G401 (cell line): ENCODE measurements at regions not wholly inside any gene's neighbourhood (a gene's known extent, or its start where the extent isn't known, plus 50 kb on each side); places are given as distances from the start of the nearest gene placed in this dataset.
"Not testable (repeated sequence)": the region's sequence is repeated elsewhere in the genome, so short reads cannot be mapped to it uniquely, and the experiment has no call there.

Experiments used
- DNase-seq: peaks from one replicate; pipeline ENCODE4 v3.0.0-alpha.2; 2015; ENCODE audit warnings: low spot score
- in situ Hi-C: cut with HindIII; loops from 2 replicates; pipeline ENCODE4 v1.10.0; 2016; ENCODE audit warnings: low sequenced_read_pairs, mixed read lengths

- no peak for DNase-seq
- in situ Hi-C loops, result no loop called here
Measured at GRCh38 chr2:117555965-117556364, 258.5 kb upstream of the DDX18 start.

- DNase-seq, result no peak
- in situ Hi-C loops, result no loop called here
Measured at GRCh38 chr2:117557626-117558025, 256.9 kb upstream of the DDX18 start.

GRCh38 chr2:117562654-117563053 lies 251.8 kb upstream of the DDX18 start:
- DNase-seq, result no peak
- in situ Hi-C loops, result no loop called here

- no peak for DNase-seq
- in situ Hi-C loops, result no loop called here
Measured at GRCh38 chr2:117571590-117572349, 242.7 kb upstream of the DDX18 start.

- in situ Hi-C loops, result no loop called here
- DNase-seq, result no peak
Measured at GRCh38 chr2:117587310-117587709, 227.2 kb upstream of the DDX18 start.

GRCh38 chr2:117603060-117603459 lies 211.4 kb upstream of the DDX18 start:
- DNase-seq, result no peak
- in situ Hi-C loops, result no loop called here

GRCh38 chr2:117603567-117603966 lies 210.9 kb upstream of the DDX18 start:
- in situ Hi-C loops, result no loop called here
- DNase-seq, result no peak

GRCh38 chr2:117607202-117607601 lies 207.3 kb upstream of the DDX18 start:
- in situ Hi-C loops, result no loop called here
- DNase-seq, result no peak

- in situ Hi-C loops, result no loop called here
- no peak for DNase-seq
Measured at GRCh38 chr2:117613101-117613500, 201.4 kb upstream of the DDX18 start.

GRCh38 chr2:117614296-117614695 lies 200.2 kb upstream of the DDX18 start:
- in situ Hi-C loops, result no loop called here
- DNase-seq, result no peak

GRCh38 chr2:117614823-117615534 lies 199.5 kb upstream of the DDX18 start:
- no peak for DNase-seq
- in situ Hi-C loops, result no loop called here

GRCh38 chr2:117618607-117619006 lies 195.9 kb upstream of the DDX18 start:
- in situ Hi-C loops, result no loop called here

GRCh38 chr2:117621326-117621725 lies 193.2 kb upstream of the DDX18 start:
- DNase-seq, result no peak
- in situ Hi-C loops, result no loop called here

More at GRCh38 chr2:117618607-117619006, 195.9 kb upstream of the DDX18 start:
- DNase-seq, result no peak

GRCh38 chr2:117623175-117623574 lies 191.3 kb upstream of the DDX18 start:
- DNase-seq, in situ Hi-C loops: not testable (repeated sequence)

- in situ Hi-C loops, result no loop called here
- DNase-seq, result no peak
Measured at GRCh38 chr2:117631152-117631945, 183.1 kb upstream of the DDX18 start.

GRCh38 chr2:117635481-117635880 lies 179.0 kb upstream of the DDX18 start:
- DNase-seq, result no peak
- in situ Hi-C loops, result no loop called here

GRCh38 chr2:117639401-117639800 lies 175.1 kb upstream of the DDX18 start:
- in situ Hi-C loops, result no loop called here
- no peak for DNase-seq

GRCh38 chr2:117644403-117644802 lies 170.1 kb upstream of the DDX18 start:
- DNase-seq, result no peak
- in situ Hi-C loops, result no loop called here

- in situ Hi-C loops, result no loop called here
- no peak for DNase-seq
Measured at GRCh38 chr2:117645458-117645857, 169.0 kb upstream of the DDX18 start.

- in situ Hi-C loops, result no loop called here
- DNase-seq, result no peak
Measured at GRCh38 chr2:117646099-117646498, 168.4 kb upstream of the DDX18 start.
